ENCODE measurements at regions not wholly inside any gene's neighbourhood (a gene's known extent, or its start where the extent isn't known, plus 50 kb on each side); places are given as distances from the start of the nearest gene placed in this dataset.

DNA sequence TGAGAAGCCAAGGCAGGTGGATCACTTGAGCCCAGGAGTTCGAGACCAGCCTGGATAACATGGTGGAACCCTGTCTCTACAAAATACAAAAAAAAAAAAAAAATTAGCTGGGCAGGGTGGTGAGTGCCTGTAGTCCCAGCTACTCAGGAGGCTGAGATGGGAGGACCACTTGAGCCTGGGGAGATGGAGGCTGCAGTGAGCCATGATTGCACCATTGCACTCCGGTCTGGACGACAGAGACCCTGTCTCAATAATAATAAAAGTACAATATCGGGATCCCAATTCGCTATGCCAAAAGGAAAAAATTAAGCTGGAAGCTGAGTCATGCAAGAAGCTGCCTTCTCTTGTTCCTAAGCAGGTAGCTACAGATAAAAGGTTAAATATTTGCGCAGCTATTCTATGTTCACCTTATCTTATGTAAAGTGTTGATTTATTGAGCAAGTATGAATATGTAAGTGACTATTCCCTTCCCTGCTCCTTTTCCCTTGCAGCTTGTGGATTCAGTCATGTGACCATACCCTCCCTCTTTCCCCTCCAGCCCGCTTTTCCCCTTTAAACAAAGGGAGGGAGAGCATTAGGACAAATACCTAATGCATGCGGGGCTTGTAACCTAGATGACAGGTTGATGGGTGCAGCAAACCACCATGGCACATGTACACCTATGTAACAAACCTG lies 112.0 kb downstream of the LITAF start:
- Mint-ChIP-seq H3K4me3 (ENCODE audit: unreplicated experiment) (peak overlapping the region; percentile 20), H3K27ac (ENCODE audit: unreplicated experiment) (no peak overlapping the region), H3K36me3 (ENCODE audit: insufficient read depth, unreplicated experiment) (no peaks in the 10 kb centered on the region), H3K9me3 (ENCODE audit: unreplicated experiment) (no peaks in the 10 kb centered on the region), H3K27me3 (ENCODE audit: insufficient read depth, unreplicated experiment) (no peaks in the 10 kb centered on the region), H3K4me1 (ENCODE audit: low read depth, unreplicated experiment) (no peaks in the 10 kb centered on the region)
- peak; percentile 50 to 64 for DNase-seq
- Histone ChIP-seq H3K9me3 (no peaks in the 10 kb centered on the region), H3K4me1 (peaks cover 12% of the 10 kb centered on the region), H3K4me3 (ENCODE audit: low read depth, low read length) (no peak overlapping the region), H3K27me3 (replicated peaks; ENCODE audit: control insufficient read depth, insufficient read depth, low read length) (no peaks in the 10 kb centered on the region), H3K36me3 (ENCODE audit: control insufficient read depth, insufficient read depth, low read length) (no peaks in the 10 kb centered on the region)
- ChIA-PET CTCF (interaction anchor here (0.6 to 1.6 kb wide), 4 partner anchors 29 to 162 kb away, joined by 3 to 5 read pairs (median 3); no protein-coding TSS in a partner anchor), POLR2A (interaction anchor here (0.5 kb wide), 1 partner anchor 162 kb away, joined by 3 read pairs; no protein-coding TSS in a partner anchor)
- TF ChIP-seq, protein P1, sequence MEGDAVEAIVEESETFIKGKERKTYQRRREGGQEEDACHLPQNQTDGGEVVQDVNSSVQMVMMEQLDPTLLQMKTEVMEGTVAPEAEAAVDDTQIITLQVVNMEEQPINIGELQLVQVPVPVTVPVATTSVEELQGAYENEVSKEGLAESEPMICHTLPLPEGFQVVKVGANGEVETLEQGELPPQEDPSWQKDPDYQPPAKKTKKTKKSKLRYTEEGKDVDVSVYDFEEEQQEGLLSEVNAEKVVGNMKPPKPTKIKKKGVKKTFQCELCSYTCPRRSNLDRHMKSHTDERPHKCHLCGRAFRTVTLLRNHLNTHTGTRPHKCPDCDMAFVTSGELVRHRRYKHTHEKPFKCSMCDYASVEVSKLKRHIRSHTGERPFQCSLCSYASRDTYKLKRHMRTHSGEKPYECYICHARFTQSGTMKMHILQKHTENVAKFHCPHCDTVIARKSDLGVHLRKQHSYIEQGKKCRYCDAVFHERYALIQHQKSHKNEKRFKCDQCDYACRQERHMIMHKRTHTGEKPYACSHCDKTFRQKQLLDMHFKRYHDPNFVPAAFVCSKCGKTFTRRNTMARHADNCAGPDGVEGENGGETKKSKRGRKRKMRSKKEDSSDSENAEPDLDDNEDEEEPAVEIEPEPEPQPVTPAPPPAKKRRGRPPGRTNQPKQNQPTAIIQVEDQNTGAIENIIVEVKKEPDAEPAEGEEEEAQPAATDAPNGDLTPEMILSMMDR (IDR thresholded peaks at IDR 0.05; ENCODE audit: insufficient read depth in 1 of 2, low read depth in 1 of 2, low read length in 1 of 2, severe bottlenecking in 1 of 2, unreplicated experiment in 1 of 2), result no peak
- BruUV-seq (replicated peaks), result no TSS peak
- intact Hi-C loops (cut with micrococcal nuclease; ENCODE audit: unreplicated experiment), result no loop called here

DNA sequence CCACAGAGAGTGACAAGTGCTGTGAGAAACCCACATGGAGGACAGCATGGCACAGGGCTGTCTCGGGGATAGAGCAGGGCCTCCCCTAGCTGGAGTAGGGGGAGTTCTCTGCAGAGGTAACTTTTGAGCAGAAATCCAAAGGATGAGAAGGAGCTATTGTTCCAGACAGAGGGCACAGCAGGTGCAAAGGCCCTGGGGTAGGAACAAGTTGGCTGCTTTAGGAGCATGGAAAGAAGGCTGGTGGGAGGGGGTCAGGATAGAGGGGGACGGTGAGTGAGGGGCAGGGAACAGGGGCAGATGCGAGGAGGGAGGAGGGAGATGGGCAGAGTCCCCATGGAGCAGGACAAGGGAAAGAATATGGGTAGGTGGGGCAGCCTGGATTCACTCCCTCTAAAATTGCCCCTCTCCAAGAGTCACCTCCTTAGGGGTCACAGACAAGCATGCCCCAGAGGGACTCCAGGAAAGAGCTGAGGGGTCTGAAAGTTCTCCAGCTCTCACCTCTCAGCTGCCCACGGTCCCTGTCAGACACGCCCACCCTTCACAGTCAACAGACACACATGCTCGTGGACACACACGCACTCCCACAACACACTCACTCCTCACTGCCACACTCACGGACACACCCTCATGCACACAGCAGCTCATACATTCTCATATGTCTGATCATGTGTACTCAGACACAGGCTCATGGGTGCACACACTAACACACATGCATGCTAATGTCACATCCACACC lies 110.7 kb downstream of the LITAF start:
- no TSS peak for BruUV-seq (replicated peaks)
- Mint-ChIP-seq H3K36me3 (ENCODE audit: insufficient read depth, unreplicated experiment) (no peaks in the 10 kb centered on the region), H3K27ac (ENCODE audit: unreplicated experiment) (peak overlapping the region; percentile 42), H3K4me1 (ENCODE audit: low read depth, unreplicated experiment) (no peaks in the 10 kb centered on the region), H3K9me3 (ENCODE audit: unreplicated experiment) (peaks cover 9% of the 10 kb centered on the region), H3K27me3 (ENCODE audit: insufficient read depth, unreplicated experiment) (no peaks in the 10 kb centered on the region), H3K4me3 (ENCODE audit: unreplicated experiment) (no peak overlapping the region)
- no peaks in the 10 kb centered on the region for H3K36me3 ChIP-seq (ENCODE audit: control insufficient read depth, insufficient read depth, low read length)
- DNase-seq, result no peak
- H3K27me3 ChIP-seq (replicated peaks; ENCODE audit: control insufficient read depth, insufficient read depth, low read length), result no peaks in the 10 kb centered on the region
- POLR2A ChIA-PET, result no interaction called here
- intact Hi-C loops (cut with micrococcal nuclease; ENCODE audit: unreplicated experiment), result no loop called here
- no peaks in the 10 kb centered on the region for H3K9me3 ChIP-seq
- H3K4me3 ChIP-seq (ENCODE audit: low read depth, low read length), result no peak overlapping the region
- peaks cover 12% of the 10 kb centered on the region for H3K4me1 ChIP-seq
- TF ChIP-seq, protein P1 (IDR thresholded peaks at IDR 0.05; ENCODE audit: insufficient read depth in 1 of 2, low read depth in 1 of 2, low read length in 1 of 2, severe bottlenecking in 1 of 2, unreplicated experiment in 1 of 2), result no peak
- CTCF ChIA-PET, result interaction anchor here (1.6 kb wide), 1 partner anchor 56 kb away, joined by 5 read pairs; no protein-coding TSS in a partner anchor

DNA sequence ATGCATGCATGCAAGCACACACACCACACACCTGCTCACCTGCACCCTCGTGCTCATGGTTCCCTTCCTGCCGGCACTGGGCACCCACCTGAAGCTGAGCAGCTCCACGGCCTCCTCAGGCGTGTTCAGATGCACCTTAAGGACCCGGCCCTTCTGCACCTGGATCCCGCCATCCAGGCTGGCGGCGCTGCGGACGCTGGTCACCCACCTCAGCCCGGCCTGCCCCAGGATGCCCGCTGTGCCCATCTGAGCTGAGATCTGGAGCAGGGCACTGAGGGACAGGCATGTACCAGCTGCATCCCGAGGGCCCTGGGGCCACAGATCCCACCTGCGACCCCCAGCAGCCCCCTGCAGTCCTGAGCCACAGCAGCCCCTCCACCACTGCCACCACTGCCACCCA lies 110.0 kb downstream of the LITAF start:
- no peaks in the 10 kb centered on the region for H3K4me1 Mint-ChIP-seq (ENCODE audit: low read depth, unreplicated experiment)
- peak overlapping the region; percentile 42 for H3K27ac Mint-ChIP-seq (ENCODE audit: unreplicated experiment)
- ChIA-PET POLR2A (no interaction called here), CTCF (no interaction called here)
- Histone ChIP-seq H3K36me3 (ENCODE audit: control insufficient read depth, insufficient read depth, low read length) (no peaks in the 10 kb centered on the region), H3K9me3 (no peaks in the 10 kb centered on the region), H3K4me1 (peaks cover 12% of the 10 kb centered on the region), H3K27me3 (replicated peaks; ENCODE audit: control insufficient read depth, insufficient read depth, low read length) (no peaks in the 10 kb centered on the region), H3K4me3 (ENCODE audit: low read depth, low read length) (no peak overlapping the region)
- no peak overlapping the region for H3K4me3 Mint-ChIP-seq (ENCODE audit: unreplicated experiment)
- intact Hi-C loops (cut with micrococcal nuclease; ENCODE audit: unreplicated experiment), result no loop called here
- no peak for DNase-seq
- no peaks in the 10 kb centered on the region for H3K27me3 Mint-ChIP-seq (ENCODE audit: insufficient read depth, unreplicated experiment)
- TF ChIP-seq, protein P1 (IDR thresholded peaks at IDR 0.05; ENCODE audit: insufficient read depth in 1 of 2, low read depth in 1 of 2, low read length in 1 of 2, severe bottlenecking in 1 of 2, unreplicated experiment in 1 of 2), result no peak
- peaks cover 9% of the 10 kb centered on the region for H3K9me3 Mint-ChIP-seq (ENCODE audit: unreplicated experiment)
- no peaks in the 10 kb centered on the region for H3K36me3 Mint-ChIP-seq (ENCODE audit: insufficient read depth, unreplicated experiment)
- no TSS peak for BruUV-seq (replicated peaks)
